Bronchial epithelial cell (primary cell): ENCODE measurements at regions not wholly inside any gene's neighbourhood (a gene's known extent, or its start where the extent isn't known, plus 50 kb on each side); places are given as distances from the start of the nearest gene placed in this dataset.

Source experiments
- DNase-seq: peaks from one replicate; pipeline ENCODE4 v3.0.0-alpha.2; 2010; ENCODE audit warnings: low read depth
- FAIRE-seq: peaks from 2 replicates; lab custom pipeline; 2011; peaks lifted over from hg19 to GRCh38; lab: Jason Lieb, UNC
- H3K27me3 ChIP-seq: 2 replicates; pipeline ENCODE4 v1.5.1; 2011; ENCODE audit warnings: low read length; ENCODE audit not compliant: control insufficient read depth, insufficient read depth
- H3K36me3 ChIP-seq: 2 replicates; pipeline ENCODE4 v1.5.1; 2011; ENCODE audit warnings: low read length; ENCODE audit not compliant: control insufficient read depth, insufficient read depth
- H3K4me3 ChIP-seq: 2 replicates; pipeline ENCODE4 v1.5.1; 2011; ENCODE audit warnings: mild to moderate bottlenecking, low read depth, low read length, control low read depth
- CTCF ChIP-seq: IDR thresholded peaks from 2 replicates; pipeline ENCODE4 v1.5.1; 2011; ENCODE audit warnings: mild to moderate bottlenecking, moderate library complexity, low read length, control low read depth, inconsistent platforms; ENCODE audit not compliant: insufficient read depth, severe bottlenecking

DNA sequence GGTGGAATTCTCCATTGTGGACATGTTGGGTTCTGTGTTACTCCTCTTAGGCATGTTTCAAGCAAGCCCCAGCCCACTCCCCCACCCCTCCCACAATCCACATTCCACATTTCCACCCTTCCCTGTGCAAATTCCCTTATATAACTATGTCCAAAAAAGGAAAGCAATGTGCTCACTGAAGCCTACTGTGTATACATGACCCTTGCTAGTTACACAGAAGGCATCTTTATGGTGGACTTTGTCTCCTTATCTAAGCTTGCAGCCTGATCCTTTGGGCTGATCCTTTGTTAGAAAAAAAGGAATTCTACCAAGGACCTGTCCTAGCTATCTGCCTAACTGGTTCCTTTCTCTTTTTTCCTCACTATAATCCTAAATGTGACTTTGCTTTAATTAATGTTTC, 796.8 kb downstream of the NLGN4X start:
- TF ChIP-seq CTCF = no peak
- Histone ChIP-seq H3K36me3 (no peaks in the 10 kb centered on the region), H3K27me3 (no peaks in the 10 kb centered on the region), H3K4me3 (no peak overlapping the region)
- DNase-seq (no peak), FAIRE-seq (no peak)

- DNase-seq (no peak), FAIRE-seq (no peak)
- Histone ChIP-seq H3K4me3 (no peak overlapping the region), H3K36me3 (no peaks in the 10 kb centered on the region), H3K27me3 (no peaks in the 10 kb centered on the region)
- TF ChIP-seq CTCF = no peak
These were observed 803.5 kb downstream of the NLGN4X start for GRCh38 chrX:5425119-5425518.

DNA sequence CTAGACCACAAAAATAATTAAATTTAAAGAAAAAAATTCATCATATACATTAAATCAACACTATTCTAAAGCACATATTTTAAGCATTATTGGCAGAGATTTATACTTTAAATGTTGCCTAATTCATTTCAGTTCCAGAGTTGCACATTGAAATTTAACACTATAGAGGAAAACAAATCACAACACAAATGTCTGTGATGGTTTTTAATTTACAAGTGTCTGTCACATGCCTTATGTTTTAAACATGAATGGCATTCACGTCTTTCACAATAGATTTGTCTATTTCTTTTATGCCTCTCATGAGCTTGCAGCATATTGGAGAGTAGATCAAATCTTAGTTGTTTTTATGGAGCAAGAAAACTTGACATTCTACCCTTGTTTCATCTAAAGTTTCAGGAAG, 811.3 kb downstream of the NLGN4X start:
- Histone ChIP-seq H3K4me3 (no peak overlapping the region), H3K27me3 (no peaks in the 10 kb centered on the region), H3K36me3 (no peaks in the 10 kb centered on the region)
- no peak for TF ChIP-seq CTCF
- no peak for DNase-seq
- no peak for FAIRE-seq

GRCh38 chrX:5415738-5416137, 812.9 kb downstream of the NLGN4X start:
- TF ChIP-seq CTCF = no peak
- Histone ChIP-seq H3K4me3 (no peak overlapping the region), H3K27me3 (no peaks in the 10 kb centered on the region), H3K36me3 (no peaks in the 10 kb centered on the region)
- DNase-seq (no peak), FAIRE-seq (no peak)

DNA sequence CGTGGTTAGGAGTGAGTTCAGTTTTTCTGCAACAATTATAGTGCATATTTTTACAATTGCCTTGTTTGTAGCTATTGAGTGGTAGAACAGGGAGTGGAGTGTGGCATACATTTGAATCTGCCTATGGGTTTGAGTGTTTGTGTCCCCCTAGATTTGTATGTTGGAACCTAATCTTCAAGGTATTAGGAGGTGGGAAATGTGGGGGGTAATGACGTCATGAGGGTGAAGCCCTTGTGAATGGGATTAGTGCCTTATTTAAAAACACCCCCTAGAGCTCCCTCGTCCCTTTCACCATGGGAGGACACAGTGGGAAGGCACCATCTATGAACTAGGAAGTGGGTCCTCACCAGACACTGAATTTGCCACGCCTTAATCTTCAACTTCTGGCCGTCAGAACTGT, 819.6 kb downstream of the NLGN4X start:
- FAIRE-seq (no peak), DNase-seq (no peak)
- no peak for TF ChIP-seq CTCF
- Histone ChIP-seq H3K4me3 (no peak overlapping the region), H3K27me3 (no peaks in the 10 kb centered on the region), H3K36me3 (no peaks in the 10 kb centered on the region)

GRCh38 chrX:5402461-5402860, 826.2 kb downstream of the NLGN4X start:
- no peaks in the 10 kb centered on the region for H3K27me3 ChIP-seq
- no peak overlapping the region for H3K4me3 ChIP-seq
- DNase-seq (no peak), FAIRE-seq (no peak)
- TF ChIP-seq CTCF = no peak
- no peaks in the 10 kb centered on the region for H3K36me3 ChIP-seq
